ENCODE measurements at regions not wholly inside any gene's neighbourhood (a gene's known extent, or its start where the extent isn't known, plus 50 kb on each side); places are given as distances from the start of the nearest gene placed in this dataset.

DNA sequence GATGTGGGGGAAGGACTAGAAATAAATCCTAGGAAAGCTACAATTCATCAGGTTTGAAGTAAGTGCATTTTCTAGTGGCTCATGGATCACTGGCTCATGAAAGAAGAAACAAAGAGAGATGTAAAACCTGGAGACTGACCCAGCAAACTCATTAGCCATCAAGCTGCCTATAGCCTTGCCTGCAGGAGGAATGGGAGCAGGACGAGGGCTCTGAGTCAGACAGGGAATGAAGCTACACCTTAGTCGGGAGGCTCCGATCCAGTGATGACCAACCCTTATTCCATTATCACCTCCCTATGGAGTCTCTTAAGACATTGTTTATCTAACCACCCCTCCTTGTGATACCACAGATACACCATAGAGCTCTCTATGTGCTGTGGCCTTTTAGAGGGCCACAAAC is 112.5 kb upstream of the WDR11 start:
- H3K27ac ChIP-seq = no peak overlapping the region
- TF ChIP-seq ZFX (IDR thresholded peaks at IDR 0.05; ENCODE audit: borderline replicate concordance) = no peak
- TF ChIP-seq, protein P1, sequence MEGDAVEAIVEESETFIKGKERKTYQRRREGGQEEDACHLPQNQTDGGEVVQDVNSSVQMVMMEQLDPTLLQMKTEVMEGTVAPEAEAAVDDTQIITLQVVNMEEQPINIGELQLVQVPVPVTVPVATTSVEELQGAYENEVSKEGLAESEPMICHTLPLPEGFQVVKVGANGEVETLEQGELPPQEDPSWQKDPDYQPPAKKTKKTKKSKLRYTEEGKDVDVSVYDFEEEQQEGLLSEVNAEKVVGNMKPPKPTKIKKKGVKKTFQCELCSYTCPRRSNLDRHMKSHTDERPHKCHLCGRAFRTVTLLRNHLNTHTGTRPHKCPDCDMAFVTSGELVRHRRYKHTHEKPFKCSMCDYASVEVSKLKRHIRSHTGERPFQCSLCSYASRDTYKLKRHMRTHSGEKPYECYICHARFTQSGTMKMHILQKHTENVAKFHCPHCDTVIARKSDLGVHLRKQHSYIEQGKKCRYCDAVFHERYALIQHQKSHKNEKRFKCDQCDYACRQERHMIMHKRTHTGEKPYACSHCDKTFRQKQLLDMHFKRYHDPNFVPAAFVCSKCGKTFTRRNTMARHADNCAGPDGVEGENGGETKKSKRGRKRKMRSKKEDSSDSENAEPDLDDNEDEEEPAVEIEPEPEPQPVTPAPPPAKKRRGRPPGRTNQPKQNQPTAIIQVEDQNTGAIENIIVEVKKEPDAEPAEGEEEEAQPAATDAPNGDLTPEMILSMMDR (IDR thresholded peaks at IDR 0.05) = no peak

DNA sequence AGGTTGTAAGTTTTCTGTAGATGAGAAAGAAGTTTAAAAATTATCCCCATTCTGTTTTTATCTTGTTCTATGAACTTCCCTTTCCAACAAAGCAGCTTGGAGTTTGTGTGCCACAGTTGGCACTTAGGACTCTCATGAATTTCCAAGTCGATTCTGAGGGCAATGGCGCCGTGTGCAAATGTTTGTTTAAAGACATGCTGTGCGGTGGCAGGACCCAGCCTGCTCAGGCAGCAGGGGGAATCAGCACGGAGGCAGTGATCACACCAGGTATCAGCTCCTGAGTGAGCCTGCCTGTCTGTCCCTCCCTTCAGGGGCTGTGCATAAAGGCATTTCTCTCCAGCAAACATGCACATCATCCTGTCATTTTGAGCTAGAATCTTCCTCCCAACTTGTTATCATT is 109.8 kb upstream of the WDR11 start:
- TF ChIP-seq ZFX (IDR thresholded peaks at IDR 0.05; ENCODE audit: borderline replicate concordance) = no peak
- TF ChIP-seq, protein P1 (IDR thresholded peaks at IDR 0.05) = no peak

DNA sequence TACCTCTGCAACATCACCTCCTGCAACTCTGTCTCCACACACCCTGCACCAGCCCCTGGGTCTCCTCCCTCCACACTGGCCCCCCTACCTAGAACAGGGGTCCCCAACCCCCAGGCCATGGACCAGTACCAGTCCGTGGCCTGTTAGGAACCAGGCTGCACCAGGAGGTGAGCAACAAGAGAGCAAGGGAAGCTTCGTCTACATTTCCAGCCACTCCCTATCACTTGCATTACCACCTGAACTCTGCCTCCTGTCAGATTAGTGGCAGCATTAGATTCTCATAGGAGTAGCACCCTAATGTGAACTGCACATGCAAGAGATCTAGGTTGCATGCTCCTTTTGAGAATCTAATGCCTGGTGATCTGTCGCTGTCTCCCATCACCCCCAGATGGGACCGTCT is 108.8 kb upstream of the WDR11 start:
- TF ChIP-seq ZFX (IDR thresholded peaks at IDR 0.05; ENCODE audit: borderline replicate concordance) = no peak
- TF ChIP-seq, protein P1 (IDR thresholded peaks at IDR 0.05) = no peak
- no peak overlapping the region for H3K27ac ChIP-seq

More for the DNA sequence above, 109.8 kb upstream of the WDR11 start:
- no peak overlapping the region for H3K27ac ChIP-seq

DNA sequence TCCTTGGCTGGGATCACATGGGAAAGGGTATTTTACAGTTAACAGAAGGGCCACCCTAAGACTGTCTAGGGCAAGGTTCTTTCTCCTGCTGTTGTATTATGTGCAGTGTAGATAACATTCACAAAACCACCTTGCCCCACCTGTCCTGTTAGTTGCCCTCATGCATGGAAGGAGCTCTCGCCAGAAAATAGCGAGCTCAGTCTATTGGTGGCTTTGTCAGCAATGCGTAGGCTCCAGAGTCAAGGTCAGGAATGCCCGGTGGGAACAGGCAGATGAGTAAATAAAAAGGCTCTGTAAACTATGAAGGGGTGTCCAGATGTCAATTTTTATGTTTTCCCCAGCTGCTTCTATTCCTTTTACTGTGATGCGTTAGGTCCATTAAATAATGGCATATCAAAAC is 107.1 kb upstream of the WDR11 start:
- TF ChIP-seq, protein P1 (IDR thresholded peaks at IDR 0.05) = no peak
- no peak for TF ChIP-seq ZFX (IDR thresholded peaks at IDR 0.05; ENCODE audit: borderline replicate concordance)
- no peak overlapping the region for H3K27ac ChIP-seq

DNA sequence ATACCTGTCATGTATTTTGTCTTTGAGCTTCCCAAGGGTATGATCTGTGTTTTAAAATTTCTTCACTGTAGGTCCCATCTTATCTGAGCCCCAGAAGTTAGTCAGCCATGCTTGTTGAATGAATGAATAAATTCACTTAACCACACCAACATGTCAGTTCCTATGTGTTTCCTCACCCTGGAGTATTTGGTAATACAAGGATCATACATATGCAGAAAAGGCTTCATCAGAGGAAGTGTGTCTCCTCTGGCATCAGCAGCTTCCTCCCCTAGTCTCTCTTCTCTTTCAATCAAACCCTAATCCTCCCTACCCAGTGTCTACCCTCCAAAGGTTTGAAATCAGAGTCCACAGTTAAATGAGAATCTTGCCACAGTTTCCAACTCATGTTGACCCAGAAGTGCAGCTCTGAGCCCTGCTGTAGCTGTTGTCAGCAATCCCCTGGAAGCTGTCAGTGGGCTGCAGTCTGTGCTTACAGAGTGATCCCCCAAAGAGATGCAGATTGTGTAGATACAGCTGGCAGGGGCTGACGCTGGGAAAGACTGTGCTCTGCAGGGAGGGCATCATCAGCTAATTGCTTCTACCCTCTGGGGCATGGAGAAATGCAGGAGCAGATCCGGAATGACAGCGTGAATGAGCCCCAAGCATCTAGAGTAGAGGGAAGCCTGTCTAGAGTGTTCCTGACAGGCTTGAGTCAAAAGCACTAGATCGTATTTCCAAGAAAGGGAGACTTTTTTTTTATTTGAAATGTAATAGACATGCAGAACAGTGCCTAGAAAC is 105.0 kb upstream of the WDR11 start:
- TF ChIP-seq ZFX (IDR thresholded peaks at IDR 0.05; ENCODE audit: borderline replicate concordance) = no peak
- TF ChIP-seq, protein P1 (IDR thresholded peaks at IDR 0.05) = no peak
- no peak overlapping the region for H3K27ac ChIP-seq

DNA sequence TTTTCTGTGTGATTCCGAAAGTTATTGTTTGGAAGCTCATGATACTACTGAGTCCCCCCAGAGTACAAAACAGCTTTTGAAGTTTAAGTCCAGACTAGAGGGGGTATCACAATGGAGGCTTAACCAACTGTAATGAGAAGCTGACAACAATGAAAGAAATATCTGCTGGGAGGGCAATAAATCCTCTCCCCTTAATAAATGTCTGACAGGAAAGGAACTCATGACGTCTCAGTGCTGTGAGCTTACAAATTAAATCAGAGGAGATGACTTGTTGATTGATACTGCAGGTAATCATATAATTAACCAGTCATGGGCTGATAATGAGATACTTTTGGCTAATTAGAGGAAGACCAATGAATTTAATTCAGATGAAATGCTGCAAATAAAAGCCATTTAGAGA is 102.6 kb upstream of the WDR11 start:
- TF ChIP-seq, protein P1 (IDR thresholded peaks at IDR 0.05) = no peak
- no peak for TF ChIP-seq ZFX (IDR thresholded peaks at IDR 0.05; ENCODE audit: borderline replicate concordance)
- H3K27ac ChIP-seq = no peak overlapping the region

DNA sequence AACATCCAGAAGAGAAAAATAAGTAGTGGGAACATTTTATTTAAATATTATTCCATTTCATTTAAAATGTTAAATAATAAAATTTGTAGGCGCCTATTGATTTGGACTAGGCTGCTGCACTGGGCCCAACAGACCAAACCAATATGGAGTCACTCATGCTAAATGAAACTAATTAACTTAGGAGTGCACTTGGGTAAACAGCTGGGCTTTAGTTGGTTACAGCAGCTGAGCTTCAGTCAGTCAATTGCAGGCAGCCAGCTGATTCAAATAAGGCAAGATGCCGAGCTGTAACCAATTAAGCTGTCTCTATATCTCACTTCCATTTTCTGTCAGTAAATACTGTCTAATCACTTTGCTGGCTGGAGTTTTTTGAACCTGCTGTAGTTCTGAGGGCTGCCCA is 102.1 kb upstream of the WDR11 start:
- H3K27ac ChIP-seq = no peak overlapping the region
- TF ChIP-seq ZFX (IDR thresholded peaks at IDR 0.05; ENCODE audit: borderline replicate concordance) = no peak
- TF ChIP-seq, protein P1 (IDR thresholded peaks at IDR 0.05) = no peak
